ENCODE measurements at regions not wholly inside any gene's neighbourhood (a gene's known extent, or its start where the extent isn't known, plus 50 kb on each side); places are given as distances from the start of the nearest gene placed in this dataset.

GRCh38 chr14:80059041-80059440, 152.3 kb downstream of the DIO2 start:
- no peaks in the 10 kb centered on the region for H3K36me3 ChIP-seq
- 97% methylated on average over 2 of the region's 2 CpGs for WGBS
- peaks cover 8% of the 10 kb centered on the region for H3K4me1 ChIP-seq
- no peak overlapping the region for H3K4me3 ChIP-seq
- no peaks in the 10 kb centered on the region for H3K27me3 ChIP-seq
- no peaks in the 10 kb centered on the region for H3K9me3 ChIP-seq
- DNase-seq (ENCODE audit: low spot score in 2 of 2) = no peak
- H3K27ac ChIP-seq = no peak overlapping the region
- TF ChIP-seq POLR2AphosphoS5 (IDR thresholded peaks at IDR 0.05) (no peak), POLR2A (IDR thresholded peaks at IDR 0.05) (no peak), EP300 (IDR thresholded peaks at IDR 0.05) (no peak), CTCF (IDR thresholded peaks at IDR 0.05) (no peak)

- H3K4me1 ChIP-seq = peaks cover 8% of the 10 kb centered on the region
Measured at GRCh38 chr14:80056497-80056801, 154.9 kb downstream of the DIO2 start.

GRCh38 chr14:80055667-80056496, 155.4 kb downstream of the DIO2 start:
- no peaks in the 10 kb centered on the region for H3K36me3 ChIP-seq
- no peak for TF ChIP-seq EP300 (IDR thresholded peaks at IDR 0.05)
- TF ChIP-seq CTCF (IDR thresholded peaks at IDR 0.05) = peak; percentile 35 to 61
- H3K27ac ChIP-seq = no peak overlapping the region
- H3K9me3 ChIP-seq = no peaks in the 10 kb centered on the region
- peaks cover 8% of the 10 kb centered on the region for H3K4me1 ChIP-seq
- 53% methylated on average over 7 of the region's 7 CpGs for WGBS
- H3K27me3 ChIP-seq = no peaks in the 10 kb centered on the region
- no peak for DNase-seq (ENCODE audit: low spot score in 2 of 2)
- H3K4me3 ChIP-seq = no peak overlapping the region

More at GRCh38 chr14:80056497-80056801, 154.9 kb downstream of the DIO2 start:
- no peak overlapping the region for H3K27ac ChIP-seq
- TF ChIP-seq POLR2A (IDR thresholded peaks at IDR 0.05) (no peak), EP300 (IDR thresholded peaks at IDR 0.05) (no peak), CTCF (IDR thresholded peaks at IDR 0.05) (no peak), POLR2AphosphoS5 (IDR thresholded peaks at IDR 0.05) (no peak)
- no peaks in the 10 kb centered on the region for H3K27me3 ChIP-seq
- 34% methylated on average over 4 of the region's 4 CpGs for WGBS
- no peaks in the 10 kb centered on the region for H3K9me3 ChIP-seq
- no peak overlapping the region for H3K4me3 ChIP-seq
- no peaks in the 10 kb centered on the region for H3K36me3 ChIP-seq
- DNase-seq (ENCODE audit: low spot score in 2 of 2) = no peak

- Histone ChIP-seq H3K4me1 (peaks cover 8% of the 10 kb centered on the region), H3K4me3 (no peak overlapping the region), H3K27ac (no peak overlapping the region), H3K9me3 (no peaks in the 10 kb centered on the region), H3K36me3 (no peaks in the 10 kb centered on the region), H3K27me3 (no peaks in the 10 kb centered on the region)
- TF ChIP-seq POLR2A (IDR thresholded peaks at IDR 0.05) = no peak
- no peak for TF ChIP-seq POLR2AphosphoS5 (IDR thresholded peaks at IDR 0.05)
- no peak for TF ChIP-seq EP300 (IDR thresholded peaks at IDR 0.05)
- no peak for TF ChIP-seq CTCF (IDR thresholded peaks at IDR 0.05)
- WGBS = 58% methylated on average over 1 of the region's 1 CpG
- DNase-seq (ENCODE audit: low spot score in 2 of 2) = no peak
Measured at GRCh38 chr14:80055226-80055625, 156.1 kb downstream of the DIO2 start.

GRCh38 chr14:80054020-80054419, 157.3 kb downstream of the DIO2 start:
- no peak for DNase-seq (ENCODE audit: low spot score in 2 of 2)
- TF ChIP-seq CTCF (IDR thresholded peaks at IDR 0.05) (no peak), POLR2A (IDR thresholded peaks at IDR 0.05) (no peak), EP300 (IDR thresholded peaks at IDR 0.05) (no peak), POLR2AphosphoS5 (IDR thresholded peaks at IDR 0.05) (no peak)
- H3K36me3 ChIP-seq = no peaks in the 10 kb centered on the region
- no peak overlapping the region for H3K27ac ChIP-seq
- H3K9me3 ChIP-seq = no peaks in the 10 kb centered on the region
- no peaks in the 10 kb centered on the region for H3K27me3 ChIP-seq
- 78% methylated on average over 3 of the region's 3 CpGs for WGBS
- H3K4me3 ChIP-seq = no peak overlapping the region
- peaks cover 8% of the 10 kb centered on the region for H3K4me1 ChIP-seq
